ENCODE measurements at regions not wholly inside any gene's neighbourhood (a gene's known extent, or its start where the extent isn't known, plus 50 kb on each side); places are given as distances from the start of the nearest gene placed in this dataset.

DNA sequence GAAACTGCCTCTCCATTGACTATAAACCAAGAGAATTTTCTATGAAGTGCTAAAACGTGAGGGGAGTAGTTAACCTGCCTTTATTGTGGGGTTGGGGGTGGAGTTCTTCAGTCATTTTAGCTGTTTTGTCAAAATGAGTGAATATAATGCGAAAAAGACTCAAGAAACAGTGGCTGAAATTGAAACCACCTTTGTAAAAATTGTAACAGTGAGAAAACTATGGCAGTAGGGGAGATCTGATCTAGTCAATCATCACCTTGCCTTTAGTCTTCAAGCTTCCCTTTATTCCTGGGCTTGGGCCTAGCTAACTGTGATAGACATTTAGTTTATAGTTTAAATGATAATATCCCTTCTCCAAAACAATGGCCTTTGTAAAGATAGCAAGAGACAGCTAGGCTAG is 1927.3 kb downstream of the STIM2 start:
- TF ChIP-seq EZH2 (IDR thresholded peaks at IDR 0.05; ENCODE audit: low read depth) = no peak
- no peak for TF ChIP-seq CTCF (conservative IDR thresholded peaks at IDR 0.05)
